VCaP (cell line): ENCODE measurements at regions not wholly inside any gene's neighbourhood (a gene's known extent, or its start where the extent isn't known, plus 50 kb on each side); places are given as distances from the start of the nearest gene placed in this dataset.
"Not testable (repeated sequence)": the region's sequence is repeated elsewhere in the genome, so short reads cannot be mapped to it uniquely, and the experiment has no call there.

ENCODE experiments used
- H3K27ac ChIP-seq: fragments of 450-650 bp; 2 replicates; pipeline ENCODE4 v1.5.1; 2017
- CTCF ChIP-seq: fragments of 450-650 bp; conservative IDR thresholded peaks from 2 replicates; pipeline ENCODE4 v1.5.1; 2017; ENCODE audit warnings: mild to moderate bottlenecking, moderate library complexity

- H3K27ac ChIP-seq: no peak overlapping the region
- TF ChIP-seq CTCF: no peak
These were observed 233.9 kb upstream of the CADM2 start for GRCh38 chr3:84724877-84725276.

GRCh38 chr3:84727616-84728015 lies 231.2 kb upstream of the CADM2 start:
- no peak for TF ChIP-seq CTCF
- H3K27ac ChIP-seq: no peak overlapping the region

GRCh38 chr3:84734731-84735130 lies 224.1 kb upstream of the CADM2 start:
- not testable (repeated sequence) for H3K27ac ChIP-seq

GRCh38 chr3:84738086-84738485 lies 220.7 kb upstream of the CADM2 start:
- H3K27ac ChIP-seq: no peak overlapping the region
- no peak for TF ChIP-seq CTCF

GRCh38 chr3:84742915-84743425 lies 215.8 kb upstream of the CADM2 start:
- TF ChIP-seq CTCF: no peak
- H3K27ac ChIP-seq: no peak overlapping the region

GRCh38 chr3:84744130-84744529 lies 214.7 kb upstream of the CADM2 start:
- TF ChIP-seq CTCF: no peak

GRCh38 chr3:84755860-84756259 lies 202.9 kb upstream of the CADM2 start:
- TF ChIP-seq CTCF: no peak

More at GRCh38 chr3:84744130-84744529, 214.7 kb upstream of the CADM2 start:
- no peak overlapping the region for H3K27ac ChIP-seq

GRCh38 chr3:84759361-84759760 lies 199.4 kb upstream of the CADM2 start:
- TF ChIP-seq CTCF: no peak
- H3K27ac ChIP-seq: no peak overlapping the region

More at GRCh38 chr3:84755860-84756259, 202.9 kb upstream of the CADM2 start:
- H3K27ac ChIP-seq: no peak overlapping the region
